ENCODE measurements at regions not wholly inside any gene's neighbourhood (a gene's known extent, or its start where the extent isn't known, plus 50 kb on each side); places are given as distances from the start of the nearest gene placed in this dataset.

GRCh38 chr20:50322703-50323131, 132.1 kb downstream of the CEBPB start:
- Histone ChIP-seq H3K27me3 (no peaks in the 10 kb centered on the region), H3K36me3 (replicated peaks in 1 of 2) (no peaks in the 10 kb centered on the region), H3K4me1 (replicated peaks in 1 of 2) (peaks cover 24 to 30% of the 10 kb centered on the region in 2 donors), H3K4me3 (no peak overlapping the region), H3K27ac (no peak overlapping the region), H3K9me3 (replicated peaks in 1 of 3) (no peaks in the 10 kb centered on the region)
- no peak for DNase-seq
- intact Hi-C loops (cut with DNase I): no loop called here
- 94 to 98% (median 96%) methylated on average over 5 of the region's 5 CpGs for WGBS, 4 donors
- TF ChIP-seq POLR2A (IDR thresholded peaks at IDR 0.05): no peak
- TF ChIP-seq CTCF (IDR thresholded peaks at IDR 0.05): no peak

GRCh38 chr20:50323209-50323608, 132.6 kb downstream of the CEBPB start:
- Histone ChIP-seq H3K9me3 (replicated peaks in 1 of 3) (no peaks in the 10 kb centered on the region), H3K27ac (no peak overlapping the region), H3K36me3 (replicated peaks in 1 of 2) (no peaks in the 10 kb centered on the region), H3K4me3 (no peak overlapping the region), H3K27me3 (no peaks in the 10 kb centered on the region), H3K4me1 (replicated peaks in 1 of 2) (peaks cover 24 to 30% of the 10 kb centered on the region in 2 donors)
- no peak for DNase-seq
- intact Hi-C loops (cut with DNase I): no loop called here
- 91 to 96% (median 94%) methylated on average over 4 of the region's 4 CpGs for WGBS, 4 donors
- TF ChIP-seq POLR2A (IDR thresholded peaks at IDR 0.05) (no peak), CTCF (IDR thresholded peaks at IDR 0.05) (no peak)

- H3K4me1 ChIP-seq (replicated peaks in 1 of 2): peaks cover 24 to 30% of the 10 kb centered on the region in 2 donors
- peak in 1 of 7 donors; percentile 2 for DNase-seq
- TF ChIP-seq CTCF (IDR thresholded peaks at IDR 0.05): no peak
- no peak for TF ChIP-seq POLR2A (IDR thresholded peaks at IDR 0.05)
- H3K27me3 ChIP-seq: no peaks in the 10 kb centered on the region
- no peak overlapping the region for H3K4me3 ChIP-seq
- 82 to 88% (median 85%) methylated on average over 5 of the region's 5 CpGs for WGBS, 4 donors
- H3K36me3 ChIP-seq (replicated peaks in 1 of 2): no peaks in the 10 kb centered on the region
- no peak overlapping the region for H3K27ac ChIP-seq
- intact Hi-C loops (cut with DNase I): no loop called here
- H3K9me3 ChIP-seq (replicated peaks in 1 of 3): no peaks in the 10 kb centered on the region
These were observed 133.4 kb downstream of the CEBPB start for GRCh38 chr20:50323777-50324775.

GRCh38 chr20:50325215-50325614, 134.6 kb downstream of the CEBPB start:
- Histone ChIP-seq H3K36me3 (replicated peaks in 1 of 2) (no peaks in the 10 kb centered on the region), H3K27ac (no peak overlapping the region), H3K9me3 (replicated peaks in 1 of 3) (no peaks in the 10 kb centered on the region), H3K4me1 (replicated peaks in 1 of 2) (peaks cover 16 to 19% of the 10 kb centered on the region in 2 donors), H3K4me3 (no peak overlapping the region), H3K27me3 (no peaks in the 10 kb centered on the region)
- intact Hi-C loops (cut with DNase I): no loop called here
- TF ChIP-seq POLR2A (IDR thresholded peaks at IDR 0.05) (no peak), CTCF (IDR thresholded peaks at IDR 0.05) (no peak)
- 93 to 100% (median 96%) methylated on average over 1 to 4 of the region's 4 CpGs for WGBS, 4 donors
- DNase-seq: peak in 1 of 7 donors; percentile 14

Measured in adrenal gland (tissue), 9 donors.